ENCODE measurements at regions not wholly inside any gene's neighbourhood (a gene's known extent, or its start where the extent isn't known, plus 50 kb on each side); places are given as distances from the start of the nearest gene placed in this dataset.

DNA sequence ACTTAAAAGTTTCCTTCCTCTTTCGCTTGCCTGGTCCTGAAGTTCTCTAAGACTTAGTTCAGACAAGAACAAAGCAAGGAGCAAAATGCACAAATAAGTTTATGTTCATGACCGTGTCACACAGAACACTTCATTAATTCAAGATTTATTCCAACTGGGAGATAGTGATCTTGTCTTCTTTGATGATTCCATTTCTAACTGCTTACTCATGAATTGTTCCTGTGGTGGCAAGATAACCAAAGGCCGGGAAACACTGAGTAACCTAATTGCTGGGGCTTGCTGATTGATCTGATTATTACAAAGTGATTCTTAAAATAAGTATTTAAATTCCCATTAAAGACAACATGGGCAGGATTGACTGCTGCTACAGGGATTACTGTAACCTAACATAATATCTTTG, 1462.9 kb upstream of the RAG2 start:
- no peaks in the 10 kb centered on the region for H3K36me3 ChIP-seq
- TF ChIP-seq, protein P1, sequence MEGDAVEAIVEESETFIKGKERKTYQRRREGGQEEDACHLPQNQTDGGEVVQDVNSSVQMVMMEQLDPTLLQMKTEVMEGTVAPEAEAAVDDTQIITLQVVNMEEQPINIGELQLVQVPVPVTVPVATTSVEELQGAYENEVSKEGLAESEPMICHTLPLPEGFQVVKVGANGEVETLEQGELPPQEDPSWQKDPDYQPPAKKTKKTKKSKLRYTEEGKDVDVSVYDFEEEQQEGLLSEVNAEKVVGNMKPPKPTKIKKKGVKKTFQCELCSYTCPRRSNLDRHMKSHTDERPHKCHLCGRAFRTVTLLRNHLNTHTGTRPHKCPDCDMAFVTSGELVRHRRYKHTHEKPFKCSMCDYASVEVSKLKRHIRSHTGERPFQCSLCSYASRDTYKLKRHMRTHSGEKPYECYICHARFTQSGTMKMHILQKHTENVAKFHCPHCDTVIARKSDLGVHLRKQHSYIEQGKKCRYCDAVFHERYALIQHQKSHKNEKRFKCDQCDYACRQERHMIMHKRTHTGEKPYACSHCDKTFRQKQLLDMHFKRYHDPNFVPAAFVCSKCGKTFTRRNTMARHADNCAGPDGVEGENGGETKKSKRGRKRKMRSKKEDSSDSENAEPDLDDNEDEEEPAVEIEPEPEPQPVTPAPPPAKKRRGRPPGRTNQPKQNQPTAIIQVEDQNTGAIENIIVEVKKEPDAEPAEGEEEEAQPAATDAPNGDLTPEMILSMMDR (IDR thresholded peaks at IDR 0.05) = no peak
- no peak overlapping the region for H3K4me3 ChIP-seq (ENCODE audit: low read depth in 1 of 2, low read length in 1 of 2)
- H3K9me3 ChIP-seq = no peaks in the 10 kb centered on the region
- no peak overlapping the region for H3K27ac ChIP-seq
- H3K27me3 ChIP-seq = no peaks in the 10 kb centered on the region
- H3K4me1 ChIP-seq (ENCODE audit: control insufficient read depth in 1 of 2, insufficient read depth in 1 of 2, low read depth in 1 of 2, low read length in 1 of 2) = no peaks in the 10 kb centered on the region

DNA sequence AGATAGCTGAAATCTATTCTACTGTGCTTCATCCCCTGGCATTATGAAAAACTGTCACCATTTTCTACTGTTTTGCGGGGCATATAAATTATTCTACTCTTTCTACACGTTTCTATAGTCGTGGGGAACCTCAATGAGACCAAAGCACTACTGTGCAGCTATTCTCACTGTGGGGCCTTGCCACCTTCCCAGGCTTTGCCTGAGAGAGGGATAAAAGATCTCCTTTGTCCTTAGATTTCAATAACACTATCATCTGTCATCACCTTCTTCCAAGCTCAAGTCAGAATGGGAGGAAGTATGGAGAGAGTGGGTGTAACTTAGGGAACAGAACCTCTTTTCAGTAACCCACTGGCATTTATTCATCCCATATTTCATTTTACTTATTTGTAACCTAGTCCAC, 1462.1 kb upstream of the RAG2 start:
- no peak overlapping the region for H3K27ac ChIP-seq
- H3K4me1 ChIP-seq (ENCODE audit: control insufficient read depth in 1 of 2, insufficient read depth in 1 of 2, low read depth in 1 of 2, low read length in 1 of 2) = no peaks in the 10 kb centered on the region
- H3K27me3 ChIP-seq = no peaks in the 10 kb centered on the region
- no peaks in the 10 kb centered on the region for H3K36me3 ChIP-seq
- no peaks in the 10 kb centered on the region for H3K9me3 ChIP-seq
- H3K4me3 ChIP-seq (ENCODE audit: low read depth in 1 of 2, low read length in 1 of 2) = no peak overlapping the region
- TF ChIP-seq, protein P1 (IDR thresholded peaks at IDR 0.05) = no peak

DNA sequence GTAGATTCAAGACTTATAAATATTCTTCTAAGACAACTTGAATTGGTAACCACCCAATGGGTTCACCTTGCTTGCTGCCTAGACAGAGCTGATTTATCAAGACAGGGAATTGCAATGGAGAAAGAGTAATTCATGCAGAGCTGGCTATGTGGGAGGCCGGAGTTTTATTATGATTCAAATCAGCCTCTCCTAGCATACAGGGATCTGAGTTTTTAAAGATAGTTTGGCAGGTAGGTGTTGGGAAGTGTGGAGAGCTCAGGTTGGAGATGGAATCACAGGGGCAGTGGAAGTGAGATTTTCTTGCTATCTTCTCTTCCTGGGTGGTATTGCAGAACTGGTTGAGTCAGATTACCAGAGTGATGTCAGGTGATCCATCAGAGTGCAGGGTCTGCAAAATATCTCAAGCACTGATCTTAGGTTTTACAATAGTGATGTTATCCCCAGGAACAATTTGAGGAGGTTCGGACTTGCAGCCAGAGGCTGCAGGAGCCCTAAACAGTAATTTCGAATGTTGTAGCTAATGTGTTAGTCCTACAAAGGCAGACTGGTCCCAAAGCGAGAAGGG, 1448.6 kb upstream of the RAG2 start:
- Histone ChIP-seq H3K4me3 (ENCODE audit: low read depth in 1 of 2, low read length in 1 of 2) (no peak overlapping the region), H3K27ac (no peak overlapping the region), H3K9me3 (no peaks in the 10 kb centered on the region), H3K27me3 (no peaks in the 10 kb centered on the region), H3K4me1 (ENCODE audit: control insufficient read depth in 1 of 2, insufficient read depth in 1 of 2, low read depth in 1 of 2, low read length in 1 of 2) (no peaks in the 10 kb centered on the region), H3K36me3 (no peaks in the 10 kb centered on the region)
- TF ChIP-seq, protein P1 (IDR thresholded peaks at IDR 0.05) = no peak

DNA sequence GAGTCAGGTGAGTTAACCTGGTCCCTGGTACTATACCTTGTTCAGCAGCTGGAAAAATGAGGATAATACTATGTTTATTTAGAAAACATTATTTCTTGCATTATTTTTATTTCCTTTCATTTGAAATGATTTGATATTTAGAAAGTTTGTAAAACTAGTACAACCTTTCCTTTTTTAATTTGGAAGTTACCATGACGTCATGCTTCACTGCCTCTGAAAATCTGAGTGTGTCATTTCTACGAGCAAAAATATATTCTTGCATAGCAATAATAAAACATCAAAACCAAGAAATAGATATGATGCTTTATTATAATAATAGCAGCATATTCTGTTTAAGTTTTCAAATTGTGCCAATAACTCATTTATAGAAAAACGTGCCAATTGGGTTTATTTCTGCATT, 1445.0 kb upstream of the RAG2 start:
- no peaks in the 10 kb centered on the region for H3K4me1 ChIP-seq (ENCODE audit: control insufficient read depth in 1 of 2, insufficient read depth in 1 of 2, low read depth in 1 of 2, low read length in 1 of 2)
- H3K27ac ChIP-seq = no peak overlapping the region
- H3K27me3 ChIP-seq = no peaks in the 10 kb centered on the region
- H3K9me3 ChIP-seq = no peaks in the 10 kb centered on the region
- TF ChIP-seq, protein P1 (IDR thresholded peaks at IDR 0.05) = no peak
- H3K36me3 ChIP-seq = no peaks in the 10 kb centered on the region
- no peak overlapping the region for H3K4me3 ChIP-seq (ENCODE audit: low read depth in 1 of 2, low read length in 1 of 2)

DNA sequence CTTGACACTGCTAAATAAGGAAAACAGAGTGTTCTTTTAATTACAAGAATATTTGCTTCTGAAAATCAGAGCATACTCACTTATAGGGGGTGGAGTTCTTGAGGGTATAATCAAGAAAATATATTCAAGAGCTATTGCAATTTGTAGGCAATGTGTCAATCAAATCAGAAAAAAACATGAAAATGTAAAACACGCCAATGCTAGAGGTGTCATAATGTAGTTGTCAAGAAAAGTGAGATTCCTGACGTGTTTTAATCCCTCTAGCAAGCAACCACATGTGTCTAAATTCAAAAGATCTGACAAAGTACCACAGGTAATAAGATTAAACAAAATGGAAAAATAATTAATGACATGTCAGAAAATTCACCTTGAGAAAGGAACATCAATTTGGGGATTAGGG, 1440.7 kb upstream of the RAG2 start:
- H3K9me3 ChIP-seq = no peaks in the 10 kb centered on the region
- H3K27ac ChIP-seq = no peak overlapping the region
- no peaks in the 10 kb centered on the region for H3K36me3 ChIP-seq
- no peaks in the 10 kb centered on the region for H3K4me1 ChIP-seq (ENCODE audit: control insufficient read depth in 1 of 2, insufficient read depth in 1 of 2, low read depth in 1 of 2, low read length in 1 of 2)
- TF ChIP-seq, protein P1 (IDR thresholded peaks at IDR 0.05) = no peak
- H3K4me3 ChIP-seq (ENCODE audit: low read depth in 1 of 2, low read length in 1 of 2) = no peak overlapping the region
- no peaks in the 10 kb centered on the region for H3K27me3 ChIP-seq

Measured in neutrophil (primary cell).